DMS153 (cell line): ENCODE measurements at regions not wholly inside any gene's neighbourhood (a gene's known extent, or its start where the extent isn't known, plus 50 kb on each side); places are given as distances from the start of the nearest gene placed in this dataset.
"Not testable (repeated sequence)": the region's sequence is repeated elsewhere in the genome, so short reads cannot be mapped to it uniquely, and the experiment has no call there.

ENCODE experiments used
- DNase-seq: peaks from one replicate; lab custom pipeline; 2025; lab: John Stamatoyannopoulos, UW

- no peak for DNase-seq
These were observed 103.1 kb downstream of the VGLL3 start for GRCh38 chr3:86887876-86888275.

GRCh38 chr3:86880066-86880465 lies 110.9 kb downstream of the VGLL3 start:
- DNase-seq, result no peak

GRCh38 chr3:86876504-86877181 lies 114.3 kb downstream of the VGLL3 start:
- peak; percentile 87 for DNase-seq

GRCh38 chr3:86874790-86875189 lies 116.2 kb downstream of the VGLL3 start:
- DNase-seq, result not testable (repeated sequence)

GRCh38 chr3:86869566-86869965 lies 121.4 kb downstream of the VGLL3 start:
- no peak for DNase-seq

- no peak for DNase-seq
These were observed 123.0 kb downstream of the VGLL3 start for GRCh38 chr3:86867982-86868381.

- no peak for DNase-seq
These were observed 125.4 kb downstream of the VGLL3 start for GRCh38 chr3:86865506-86865905.

GRCh38 chr3:86856711-86857110 lies 134.2 kb downstream of the VGLL3 start:
- no peak for DNase-seq

- no peak for DNase-seq
These were observed 141.0 kb downstream of the VGLL3 start for GRCh38 chr3:86849991-86850390.

- no peak for DNase-seq
These were observed 145.2 kb downstream of the VGLL3 start for GRCh38 chr3:86845726-86846125.

- no peak for DNase-seq
These were observed 152.0 kb downstream of the VGLL3 start for GRCh38 chr3:86838927-86839326.

GRCh38 chr3:86837871-86838270 lies 153.1 kb downstream of the VGLL3 start:
- no peak for DNase-seq

GRCh38 chr3:86830566-86830965 lies 160.4 kb downstream of the VGLL3 start:
- DNase-seq, result no peak

- DNase-seq, result no peak
These were observed 162.2 kb downstream of the VGLL3 start for GRCh38 chr3:86828751-86829150.

- DNase-seq, result not testable (repeated sequence)
These were observed 163.4 kb downstream of the VGLL3 start for GRCh38 chr3:86827582-86827981.

- no peak for DNase-seq
These were observed 164.7 kb downstream of the VGLL3 start for GRCh38 chr3:86826292-86826691.

GRCh38 chr3:86815880-86816279 lies 175.1 kb downstream of the VGLL3 start:
- no peak for DNase-seq

GRCh38 chr3:86814918-86815655 lies 175.9 kb downstream of the VGLL3 start:
- DNase-seq, result no peak

GRCh38 chr3:86814321-86814720 lies 176.6 kb downstream of the VGLL3 start:
- DNase-seq, result no peak

GRCh38 chr3:86801921-86802320 lies 189.0 kb downstream of the VGLL3 start:
- no peak for DNase-seq

GRCh38 chr3:86801066-86801465 lies 189.9 kb downstream of the VGLL3 start:
- DNase-seq, result no peak

GRCh38 chr3:86800116-86800515 lies 190.8 kb downstream of the VGLL3 start:
- no peak for DNase-seq

- DNase-seq, result no peak
These were observed 193.0 kb downstream of the VGLL3 start for GRCh38 chr3:86797946-86798345.
